H1 (cell line): ENCODE measurements at regions not wholly inside any gene's neighbourhood (a gene's known extent, or its start where the extent isn't known, plus 50 kb on each side); places are given as distances from the start of the nearest gene placed in this dataset.

Experiments
- CTCF ChIA-PET: fragments of 300-600 bp; sonication (Branson Sonifier 250); formaldehyde crosslinking; loops from one replicate; lab custom pipeline; 2021; ENCODE audit not compliant: partially characterized antibody; lab: Charles Lee
- POLR2A ChIA-PET: fragments of 300-600 bp; sonication (Branson Sonifier 250); formaldehyde crosslinking; loops from one replicate; lab custom pipeline; 2021; ENCODE audit warnings: inconsistent platforms; ENCODE audit not compliant: partially characterized antibody; lab: Charles Lee
- DNase-seq, 2 experiments: peaks; one replicate each; pipeline versions ENCODE4 v3.0.0 to v3.0.0-alpha.2; 2010 to 2022; ENCODE audit warnings: low spot score in 2 of 2, low read depth in 1 of 2, mixed read lengths in 1 of 2
- FAIRE-seq: peaks from 2 replicates; lab custom pipeline; 2011; peaks lifted over from hg19 to GRCh38; lab: Jason Lieb, UNC
- H2AFZ ChIP-seq: 2 replicates; pipeline ENCODE4 v1.8.1; 2012; ENCODE audit warnings: low read length, inconsistent platforms
- H2AK5ac ChIP-seq: 2 replicates; pipeline ENCODE4 v1.6.1; 2013; ENCODE audit warnings: low read depth, low read length
- H2BK120ac ChIP-seq: replicated peaks from 2 replicates; pipeline ENCODE3; 2013; ENCODE audit warnings: low read depth, low read length, inconsistent platforms
- H2BK12ac ChIP-seq: 2 replicates; pipeline ENCODE4 v1.6.1; 2013; ENCODE audit warnings: low read depth, low read length
- H2BK15ac ChIP-seq: 2 replicates; pipeline ENCODE4 v1.6.1; 2013; ENCODE audit warnings: low read length
- H2BK20ac ChIP-seq: 2 replicates; pipeline ENCODE4 v1.6.1; 2013; ENCODE audit warnings: low read length
- H2BK5ac ChIP-seq: 2 replicates; pipeline ENCODE4 v1.6.1; 2013; ENCODE audit warnings: low read depth, low read length
- H3K14ac ChIP-seq: 2 replicates; pipeline ENCODE4 v1.6.1; 2013; ENCODE audit warnings: inconsistent platforms; ENCODE audit not compliant: insufficient read length
- H3K18ac ChIP-seq: 2 replicates; pipeline ENCODE4 v1.6.1; 2013; ENCODE audit warnings: low read length; ENCODE audit errors: extremely low read depth
- H3K23ac ChIP-seq: 2 replicates; pipeline ENCODE4 v1.6.1; 2013; ENCODE audit warnings: inconsistent platforms; ENCODE audit not compliant: insufficient read length
- H3K23me2 ChIP-seq: 2 replicates; pipeline ENCODE4 v1.6.1; 2013; ENCODE audit warnings: low read depth, low read length
- H3K27ac ChIP-seq: 2 replicates; pipeline ENCODE4 v1.6.1; 2011; ENCODE audit warnings: low read depth, low read length, inconsistent platforms
- H3K27me3 ChIP-seq, 4 experiments: replicated peaks in 1 of 4; 1 replicate in 1 of 4; 2 replicates in 3 of 4; pipeline versions ENCODE4 v1.6.1 to v1.8.1; 2011 to 2013; ENCODE audit warnings: low read length in 3 of 4, mild to moderate bottlenecking in 3 of 4, inconsistent platforms in 2 of 4, mixed read lengths in 2 of 4, moderate library complexity in 1 of 4; ENCODE audit not compliant: control insufficient read depth in 3 of 4, insufficient read depth in 3 of 4; ENCODE audit errors: extremely low read depth in 1 of 4
- H3K36me3 ChIP-seq, 4 experiments: 2 replicates each; pipeline versions ENCODE4 v1.6.1 to v1.8.1; 2011 to 2013; ENCODE audit warnings: mild to moderate bottlenecking in 4 of 4, low read length in 3 of 4, moderate library complexity in 2 of 4, control low read depth in 1 of 4, inconsistent platforms in 1 of 4; ENCODE audit not compliant: insufficient read depth in 4 of 4, control insufficient read depth in 2 of 4
- H3K4ac ChIP-seq: replicated peaks from 2 replicates; pipeline ENCODE3; 2013; ENCODE audit warnings: low read length, low read depth, mixed read lengths, inconsistent platforms; ENCODE audit not compliant: insufficient read length
- H3K4me1 ChIP-seq, 4 experiments: replicated peaks in 1 of 4; 1 replicate in 1 of 4; 2 replicates in 3 of 4; pipeline versions ENCODE4 v1.6.1 to v1.8.1; 2011 to 2013; ENCODE audit warnings: low read length in 3 of 4, inconsistent platforms in 2 of 4, mixed read lengths in 1 of 4; ENCODE audit not compliant: insufficient read depth in 4 of 4, control insufficient read depth in 3 of 4
- H3K4me2 ChIP-seq, 2 experiments: 2 replicates each; pipeline versions ENCODE4 v1.6.1 to v1.8.1; 2011 to 2013; ENCODE audit warnings: low read depth in 2 of 2, low read length in 2 of 2, control low read depth in 1 of 2, inconsistent platforms in 1 of 2, mild to moderate bottlenecking in 1 of 2; ENCODE audit not compliant: insufficient read depth in 1 of 2
- H3K4me3 ChIP-seq, 4 experiments: fragments of 200-600, 300-600 bp in 1 of 4; sonication (generic), shearing (Covaris generic), sonication (Bioruptor Twin) in 1 of 4; 2 replicates each; pipeline versions ENCODE4 v1.5.1 to v1.8.1; 2011 to 2016; ENCODE audit warnings: low read length in 4 of 4, low read depth in 3 of 4, control low read depth in 2 of 4, inconsistent platforms in 2 of 4, mild to moderate bottlenecking in 2 of 4, mixed read lengths in 1 of 4, moderate library complexity in 1 of 4; ENCODE audit not compliant: insufficient read depth in 2 of 4; ENCODE audit errors: extremely low read depth in 1 of 4
- H3K56ac ChIP-seq: replicated peaks from 2 replicates; pipeline ENCODE3; 2013; ENCODE audit warnings: low read depth, mild to moderate bottlenecking, mixed read lengths, low read length, inconsistent platforms; ENCODE audit not compliant: insufficient read length
- H3K79me1 ChIP-seq: 2 replicates; pipeline ENCODE4 v1.6.1; 2013; ENCODE audit warnings: low read depth, low read length, control low read depth
- H3K79me2 ChIP-seq, 2 experiments: 2 replicates each; pipeline versions ENCODE4 v1.6.1 to v1.8.1; 2012 to 2013; ENCODE audit warnings: low read length in 2 of 2, mild to moderate bottlenecking in 2 of 2, inconsistent platforms in 1 of 2; ENCODE audit not compliant: insufficient read depth in 2 of 2, control insufficient read depth in 1 of 2
- H3K9ac ChIP-seq, 4 experiments: replicated peaks in 1 of 4; 1 replicate in 1 of 4; 2 replicates in 3 of 4; pipeline versions ENCODE4 v1.6.1 to v1.8.1; 2011 to 2013; ENCODE audit warnings: low read depth in 3 of 4, low read length in 3 of 4, control low read depth in 2 of 4, mild to moderate bottlenecking in 2 of 4, moderate library complexity in 2 of 4, inconsistent platforms in 1 of 4; ENCODE audit errors: extremely low read depth in 1 of 4
- H3K9me3 ChIP-seq, 2 experiments: 2 replicates each; pipeline versions ENCODE4 v1.6.1 to v1.8.1; 2012 to 2013; ENCODE audit warnings: mild to moderate bottlenecking in 2 of 2, moderate library complexity in 2 of 2, control low read depth in 1 of 2, inconsistent platforms in 1 of 2, low read depth in 1 of 2, low read length in 1 of 2, mixed read lengths in 1 of 2; ENCODE audit not compliant: insufficient read depth in 2 of 2
- H4K20me1 ChIP-seq, 2 experiments: replicated peaks in 1 of 2; 2 replicates each; pipeline versions ENCODE3 to v1.8.1; 2011 to 2013; ENCODE audit warnings: inconsistent platforms in 2 of 2, low read length in 2 of 2, mild to moderate bottlenecking in 1 of 2; ENCODE audit not compliant: insufficient read depth in 2 of 2, control insufficient read depth in 1 of 2
- H4K5ac ChIP-seq: 2 replicates; pipeline ENCODE4 v1.6.1; 2013; ENCODE audit warnings: low read length, low read depth, mixed read lengths, inconsistent platforms; ENCODE audit not compliant: insufficient read length
- H4K8ac ChIP-seq: 2 replicates; pipeline ENCODE4 v1.8.0; 2013; ENCODE audit warnings: mild to moderate bottlenecking, moderate library complexity, low read length, inconsistent platforms; ENCODE audit not compliant: insufficient read depth; ENCODE audit errors: extremely low read depth
- H4K91ac ChIP-seq: replicated peaks from 2 replicates; pipeline ENCODE3; 2013; ENCODE audit warnings: low read length, mixed read lengths, inconsistent platforms; ENCODE audit not compliant: insufficient read length
- BACH1 ChIP-seq: IDR thresholded peaks from 2 replicates; pipeline ENCODE4 v1.6.1; 2012; ENCODE audit warnings: low read length, improper control_type of control experiment
- CEBPB ChIP-seq: IDR thresholded peaks from 2 replicates; pipeline ENCODE4 v1.6.1; 2012; ENCODE audit warnings: low read depth, low read length
- EZH2 ChIP-seq: fragments of 200-600 bp; sonication (generic); IDR thresholded peaks from 2 replicates; pipeline ENCODE4 v1.7.1; 2012; ENCODE audit warnings: low read depth, mild to moderate bottlenecking, moderate library complexity, low read length, inconsistent platforms; ENCODE audit not compliant: severe bottlenecking
- FOSL1 ChIP-seq: IDR thresholded peaks from 2 replicates; pipeline ENCODE4 v1.6.1; 2011; ENCODE audit warnings: mild to moderate bottlenecking, low read depth, low read length, moderate library complexity; ENCODE audit not compliant: insufficient read depth
- GTF2F1 ChIP-seq: IDR thresholded peaks from 2 replicates; pipeline ENCODE4 v1.6.1; 2012; ENCODE audit warnings: low read depth, low read length, improper control_type of control experiment, borderline replicate concordance
- JUN ChIP-seq: IDR thresholded peaks from 2 replicates; pipeline ENCODE4 v1.6.1; 2011; ENCODE audit warnings: low read depth, mild to moderate bottlenecking, improper control_type of control experiment, low read length
- KDM5A ChIP-seq: fragments of 200-600 bp; IDR thresholded peaks from 2 replicates; pipeline ENCODE4 v1.7.1; 2012; ENCODE audit warnings: mild to moderate bottlenecking, low read length, inconsistent platforms, mixed read lengths
- RFX5 ChIP-seq: IDR thresholded peaks from 2 replicates; pipeline ENCODE4 v1.6.1; 2011; ENCODE audit warnings: low read depth, low read length, improper control_type of control experiment, borderline replicate concordance
- RXRA ChIP-seq: IDR thresholded peaks from 2 replicates; pipeline ENCODE4 v1.6.1; 2011; ENCODE audit warnings: low read depth, mild to moderate bottlenecking, low read length, moderate library complexity; ENCODE audit not compliant: insufficient read depth
- SP1 ChIP-seq: IDR thresholded peaks from 2 replicates; pipeline ENCODE4 v1.6.1; 2011; ENCODE audit warnings: low read depth, low read length
- WGBS, 2 experiments: shearing (Covaris generic) in 1 of 2; methylation state at CpG; one replicate each; pipeline versions ENCODE4 v1.1.6 to v1.1.7; 2013 to 2015; ENCODE audit warnings: low lambda C conversion rate in 2 of 2, mixed read lengths in 2 of 2, inconsistent platforms in 1 of 2, low coverage in 1 of 2, missing lambda C conversion rate in 1 of 2; ENCODE audit not compliant: insufficient replicate concordance in 2 of 2, insufficient coverage in 1 of 2, insufficient read length in 1 of 2; ENCODE audit errors: extremely low coverage in 1 of 2, missing lambda C conversion rate in 1 of 2; 5-methylcytosine and 5-hydroxymethylcytosine counted together
- TF ChIP-seq, protein P1 (sequence below): IDR thresholded peaks from 2 replicates; pipeline ENCODE4 v1.6.1; 2011; ENCODE audit warnings: low read length, improper control_type of control experiment

DNA sequence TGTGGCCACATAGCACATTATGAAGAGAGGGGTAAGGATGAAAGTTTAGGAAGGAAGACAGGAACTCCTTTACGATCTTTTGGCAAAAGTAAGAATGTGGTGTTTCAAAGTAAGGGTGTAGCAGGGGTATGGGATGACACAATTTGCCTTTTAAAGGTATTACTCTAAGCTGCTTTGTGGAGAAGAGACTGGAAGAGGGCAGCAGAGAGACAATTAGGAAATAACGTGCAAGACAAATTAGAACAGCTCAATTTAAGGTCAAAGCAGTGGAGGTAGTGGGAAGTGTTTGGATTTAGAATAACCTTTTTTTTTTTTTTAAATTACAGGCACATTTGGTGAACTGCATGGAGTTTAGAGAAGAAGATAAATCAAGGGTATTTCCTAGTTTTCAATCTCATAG, 342.6 kb downstream of the NOVA1 start:
- H4K91ac ChIP-seq, result no peak overlapping the region
- no peak overlapping the region for H2BK12ac ChIP-seq
- H3K4ac ChIP-seq, result no peak overlapping the region
- H2BK20ac ChIP-seq, result no peak overlapping the region
- H3K79me2 ChIP-seq, result no peaks in the 10 kb centered on the region
- H3K36me3 ChIP-seq, result no peaks in the 10 kb centered on the region; a peak in 1 of 8 replicates
- H3K14ac ChIP-seq, result no peak overlapping the region
- DNase-seq, result no peak
- no peaks in the 10 kb centered on the region for H4K20me1 ChIP-seq
- peak; percentile 90 for FAIRE-seq
- no peak overlapping the region; a peak in 1 of 7 replicates for H3K9ac ChIP-seq
- peaks cover 6 to 11% of the 10 kb centered on the region in 2 experiments; a peak in 3 of 4 replicates for H3K9me3 ChIP-seq
- no peaks in the 10 kb centered on the region for H3K27me3 ChIP-seq
- no peak overlapping the region for H3K4me3 ChIP-seq
- no peaks in the 10 kb centered on the region for H3K4me1 ChIP-seq
- WGBS, 2 experiments, result 42% methylated on average over 2 of the region's 2 CpGs; no CpG with 5 or more reads in 1 of the 2 experiments
- H2BK15ac ChIP-seq, result 0 out of 2 replicates have a peak overlapping the region, but pooled peaks have one; percentile 25
- no peaks in the 10 kb centered on the region; the same call in 1 of the 2 replicates for H3K23me2 ChIP-seq
- no peaks in the 10 kb centered on the region for H3K79me1 ChIP-seq
- ChIA-PET POLR2A (no interaction called here), CTCF (interaction anchor here (0.6 to 1.3 kb wide), 10 partner anchors 9 to 597 kb away, joined by 3 to 6 read pairs (median 4); no protein-coding TSS in a partner anchor)
- H2AFZ ChIP-seq, result no peak overlapping the region
- H3K18ac ChIP-seq, result no peak overlapping the region
- H3K56ac ChIP-seq, result no peak overlapping the region
- H4K8ac ChIP-seq, result no peak overlapping the region
- H3K23ac ChIP-seq, result no peak overlapping the region
- H3K27ac ChIP-seq, result no peak overlapping the region
- H4K5ac ChIP-seq, result no peak overlapping the region
- no peak overlapping the region for H2BK120ac ChIP-seq
- H2AK5ac ChIP-seq, result no peak overlapping the region
- H2BK5ac ChIP-seq, result no peak overlapping the region
- no peak overlapping the region for H3K4me2 ChIP-seq
- TF ChIP-seq JUN, result no peak
- no peak for TF ChIP-seq RFX5
- no peak for TF ChIP-seq BACH1
- TF ChIP-seq, protein P1, sequence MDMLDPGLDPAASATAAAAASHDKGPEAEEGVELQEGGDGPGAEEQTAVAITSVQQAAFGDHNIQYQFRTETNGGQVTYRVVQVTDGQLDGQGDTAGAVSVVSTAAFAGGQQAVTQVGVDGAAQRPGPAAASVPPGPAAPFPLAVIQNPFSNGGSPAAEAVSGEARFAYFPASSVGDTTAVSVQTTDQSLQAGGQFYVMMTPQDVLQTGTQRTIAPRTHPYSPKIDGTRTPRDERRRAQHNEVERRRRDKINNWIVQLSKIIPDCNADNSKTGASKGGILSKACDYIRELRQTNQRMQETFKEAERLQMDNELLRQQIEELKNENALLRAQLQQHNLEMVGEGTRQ, result no peak
- TF ChIP-seq FOSL1, result no peak
- TF ChIP-seq KDM5A, result no peak
- TF ChIP-seq GTF2F1, result no peak
- no peak for TF ChIP-seq RXRA
- no peak for TF ChIP-seq SP1
- TF ChIP-seq CEBPB, result 0 out of 2 replicates have a peak, but pooled peaks have one; percentile 16
- no peak for TF ChIP-seq EZH2
